ENCODE measurements at regions not wholly inside any gene's neighbourhood (a gene's known extent, or its start where the extent isn't known, plus 50 kb on each side); places are given as distances from the start of the nearest gene placed in this dataset.

GRCh38 chrX:124226129-124226528 lies 106.3 kb upstream of the TEX13D start:
- TF ChIP-seq, protein P1, sequence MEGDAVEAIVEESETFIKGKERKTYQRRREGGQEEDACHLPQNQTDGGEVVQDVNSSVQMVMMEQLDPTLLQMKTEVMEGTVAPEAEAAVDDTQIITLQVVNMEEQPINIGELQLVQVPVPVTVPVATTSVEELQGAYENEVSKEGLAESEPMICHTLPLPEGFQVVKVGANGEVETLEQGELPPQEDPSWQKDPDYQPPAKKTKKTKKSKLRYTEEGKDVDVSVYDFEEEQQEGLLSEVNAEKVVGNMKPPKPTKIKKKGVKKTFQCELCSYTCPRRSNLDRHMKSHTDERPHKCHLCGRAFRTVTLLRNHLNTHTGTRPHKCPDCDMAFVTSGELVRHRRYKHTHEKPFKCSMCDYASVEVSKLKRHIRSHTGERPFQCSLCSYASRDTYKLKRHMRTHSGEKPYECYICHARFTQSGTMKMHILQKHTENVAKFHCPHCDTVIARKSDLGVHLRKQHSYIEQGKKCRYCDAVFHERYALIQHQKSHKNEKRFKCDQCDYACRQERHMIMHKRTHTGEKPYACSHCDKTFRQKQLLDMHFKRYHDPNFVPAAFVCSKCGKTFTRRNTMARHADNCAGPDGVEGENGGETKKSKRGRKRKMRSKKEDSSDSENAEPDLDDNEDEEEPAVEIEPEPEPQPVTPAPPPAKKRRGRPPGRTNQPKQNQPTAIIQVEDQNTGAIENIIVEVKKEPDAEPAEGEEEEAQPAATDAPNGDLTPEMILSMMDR (IDR thresholded peaks at IDR 0.05) = no peak
- no peak for TF ChIP-seq POLR2A (IDR thresholded peaks at IDR 0.05)

Measured in Peyer's patch (tissue), 4 donors.